HG03457 (cell line): ENCODE measurements at regions not wholly inside any gene's neighbourhood (a gene's known extent, or its start where the extent isn't known, plus 50 kb on each side); places are given as distances from the start of the nearest gene placed in this dataset.

Experiments
- ATAC-seq: cut with Tn5 transposase; IDR thresholded peaks from one replicate; pipeline ENCODE4 v1.9.1; 2021; ENCODE audit warnings: moderate number of reproducible peaks; ENCODE audit not compliant: unreplicated experiment

- ATAC-seq = no peak
Measured at GRCh38 chr10:4733150-4733842, 92.7 kb upstream of the AKR1E2 start.

DNA sequence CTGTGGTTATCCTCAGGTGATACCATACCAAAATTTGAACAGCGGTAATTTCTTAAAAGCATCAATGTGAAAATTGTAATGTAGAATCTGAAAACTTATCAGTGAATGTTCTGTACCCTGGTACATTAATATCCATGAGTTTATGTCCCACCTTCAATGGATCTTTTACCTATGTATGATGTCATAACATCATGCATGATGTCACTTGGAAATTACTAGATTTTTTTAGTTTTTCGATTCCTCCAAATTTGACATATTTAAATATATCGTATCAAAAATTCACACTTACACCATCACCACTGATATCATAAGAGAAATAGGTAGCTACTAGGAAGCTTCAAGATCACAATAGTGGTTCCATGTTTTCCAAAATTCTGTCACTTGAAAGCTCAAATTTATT, 95.0 kb upstream of the AKR1E2 start:
- ATAC-seq = no peak

- ATAC-seq = no peak
Measured at GRCh38 chr10:4725917-4726606, 99.9 kb upstream of the AKR1E2 start.

DNA sequence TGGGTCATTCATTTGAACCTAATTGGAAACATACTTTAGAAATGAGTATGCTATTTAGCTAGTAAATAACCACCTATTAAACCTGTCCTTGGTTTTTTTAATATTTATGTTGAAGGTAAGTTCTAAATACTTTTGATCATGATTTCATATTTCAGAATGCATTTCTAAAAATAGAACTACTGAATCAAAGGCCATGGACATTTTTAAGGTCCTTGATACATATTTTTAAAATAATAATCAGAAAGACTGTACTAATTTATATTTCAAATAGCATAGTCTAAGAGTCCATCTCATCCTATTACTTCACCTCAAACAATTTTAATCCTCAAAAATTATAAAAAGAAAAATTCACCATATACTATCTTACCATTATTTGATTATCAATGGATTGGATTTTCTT, 102.1 kb upstream of the AKR1E2 start:
- no peak for ATAC-seq

- ATAC-seq = no peak
Measured at GRCh38 chr10:4721999-4722753, 103.8 kb upstream of the AKR1E2 start.

DNA sequence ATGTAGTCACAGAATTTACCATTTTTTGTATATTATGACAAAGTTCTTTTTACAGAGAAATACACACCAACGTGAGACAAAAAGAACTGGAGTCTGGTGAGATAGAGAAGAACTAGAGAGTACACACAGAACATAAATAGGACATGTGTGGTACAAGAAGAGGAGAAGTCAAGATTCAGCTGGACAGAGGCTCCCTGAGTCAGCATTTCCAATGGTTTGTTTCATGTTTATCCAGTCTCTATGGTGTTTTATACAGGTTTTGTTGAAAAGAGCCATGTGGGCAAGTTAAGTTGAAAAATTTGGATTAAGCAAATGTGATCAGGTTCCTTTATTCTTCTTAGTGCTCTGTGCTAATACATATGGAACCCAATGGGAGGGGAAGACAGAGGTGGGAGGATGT, 105.5 kb upstream of the AKR1E2 start:
- no peak for ATAC-seq

DNA sequence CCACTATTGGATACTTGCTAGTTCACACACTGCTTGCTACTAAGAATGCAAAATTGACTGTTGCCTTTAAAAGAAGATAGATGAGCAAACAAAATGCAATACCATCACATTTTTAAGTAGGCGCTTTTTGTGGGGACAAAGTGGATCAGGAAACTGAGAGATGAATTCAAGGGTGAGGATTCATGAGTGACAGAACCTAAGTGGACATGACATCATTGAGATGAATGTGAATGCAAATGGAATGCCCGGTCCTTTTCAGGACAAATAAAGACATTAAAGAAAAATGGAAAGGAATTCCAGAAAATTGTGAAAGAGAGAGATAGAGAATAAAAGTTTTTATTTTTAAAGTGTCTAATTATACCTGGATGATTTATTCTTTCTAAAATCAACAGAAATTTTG, 106.3 kb upstream of the AKR1E2 start:
- ATAC-seq = no peak

DNA sequence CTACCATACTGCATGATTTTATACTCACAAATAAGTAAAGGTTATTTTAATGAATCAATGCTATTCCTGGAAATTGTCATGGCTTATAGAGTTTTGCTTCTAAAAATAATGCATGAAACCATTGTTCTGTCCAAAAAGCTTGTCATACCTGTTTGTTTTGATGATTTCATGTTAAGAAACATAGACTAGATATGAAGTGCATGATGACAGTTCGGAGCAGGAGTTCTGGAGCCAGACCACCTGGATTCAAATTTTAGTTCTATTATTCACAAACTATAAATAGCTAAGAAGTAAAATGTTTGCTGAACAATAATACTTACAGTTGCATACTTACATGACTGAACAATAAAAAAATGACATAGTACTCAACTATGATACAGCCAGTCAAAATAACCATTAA, 107.0 kb upstream of the AKR1E2 start:
- ATAC-seq = no peak

- ATAC-seq = no peak
Measured at GRCh38 chr10:4718544-4718943, 107.5 kb upstream of the AKR1E2 start.

GRCh38 chr10:4717670-4718069, 108.3 kb upstream of the AKR1E2 start:
- ATAC-seq = no peak

GRCh38 chr10:4710858-4711257, 115.1 kb upstream of the AKR1E2 start:
- no peak for ATAC-seq

DNA sequence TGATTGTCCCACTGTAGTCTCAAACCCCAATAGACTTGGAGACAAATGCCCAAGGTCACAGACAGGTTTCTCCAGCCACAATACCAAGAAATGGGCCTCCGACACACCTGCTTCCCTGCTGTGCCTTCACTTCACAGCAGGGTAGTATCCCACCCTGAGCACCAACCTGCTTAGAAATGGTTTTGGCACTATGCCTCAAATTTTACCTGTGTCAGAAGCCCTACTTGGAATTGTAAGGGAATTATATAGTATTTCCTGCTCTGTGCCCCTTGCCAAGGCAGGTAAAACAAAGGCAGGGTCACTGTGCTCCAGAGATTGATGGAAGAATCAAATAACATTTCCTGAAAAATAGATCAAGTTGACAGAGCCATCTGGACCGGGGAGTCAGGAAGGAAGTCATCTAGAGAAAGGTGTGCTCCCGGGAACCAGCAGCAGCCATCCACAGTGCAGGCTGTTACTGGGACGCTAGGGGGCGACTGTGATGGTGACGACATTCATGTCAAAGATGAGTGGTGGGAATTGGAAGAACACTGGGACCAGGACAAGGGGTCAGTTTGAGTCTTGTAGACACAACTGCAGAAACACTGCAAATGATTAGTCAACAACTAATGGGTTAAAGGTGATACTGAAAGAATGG, 117.8 kb upstream of the AKR1E2 start:
- ATAC-seq = no peak

- no peak for ATAC-seq
Measured at GRCh38 chr10:4707221-4707620, 118.8 kb upstream of the AKR1E2 start.

DNA sequence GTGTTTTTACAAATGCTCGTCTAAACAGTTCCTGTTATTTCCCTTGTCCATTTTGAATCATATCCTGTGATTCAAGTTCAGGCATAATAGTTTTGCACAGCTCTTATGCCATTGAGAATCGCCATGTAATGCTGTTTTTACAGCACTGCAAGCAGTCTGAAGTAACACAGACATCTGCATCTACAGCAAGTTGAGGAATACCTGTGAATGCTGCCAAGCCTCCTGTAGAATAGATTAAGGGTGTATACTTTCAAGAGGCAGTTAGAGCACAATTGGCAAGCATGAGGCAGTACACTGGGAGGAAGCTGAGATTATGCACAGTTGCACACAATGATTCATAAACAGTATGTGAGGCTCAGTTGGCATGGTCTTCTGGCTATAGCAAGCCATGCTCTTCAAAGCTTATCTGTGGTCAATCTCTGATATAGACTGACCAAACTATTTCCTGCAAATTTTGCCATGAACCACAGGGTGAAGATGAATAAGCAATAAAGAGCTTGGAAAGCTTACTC, 121.9 kb upstream of the AKR1E2 start:
- no peak for ATAC-seq

GRCh38 chr10:4701016-4701415, 125.0 kb upstream of the AKR1E2 start:
- no peak for ATAC-seq

GRCh38 chr10:4699950-4700730, 125.9 kb upstream of the AKR1E2 start:
- no peak for ATAC-seq

DNA sequence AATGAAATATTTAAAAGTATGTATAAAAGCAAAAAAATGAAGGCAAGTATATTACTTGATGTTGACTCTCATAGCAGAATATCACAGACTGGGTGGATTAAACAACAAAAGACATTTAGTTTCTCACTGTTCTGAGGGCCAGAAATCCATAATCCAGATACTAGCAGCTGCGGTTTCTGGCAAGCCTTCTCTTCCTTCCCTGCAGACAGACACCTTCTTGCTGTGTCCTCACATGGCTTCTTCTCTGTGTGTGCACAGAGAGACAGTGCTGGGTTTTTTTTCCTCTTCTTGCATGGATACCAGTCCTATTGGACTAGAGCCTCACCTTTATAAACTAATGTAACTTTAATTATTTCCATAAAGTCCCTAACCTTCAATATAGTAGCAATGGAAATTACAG, 127.9 kb upstream of the AKR1E2 start:
- ATAC-seq = no peak

DNA sequence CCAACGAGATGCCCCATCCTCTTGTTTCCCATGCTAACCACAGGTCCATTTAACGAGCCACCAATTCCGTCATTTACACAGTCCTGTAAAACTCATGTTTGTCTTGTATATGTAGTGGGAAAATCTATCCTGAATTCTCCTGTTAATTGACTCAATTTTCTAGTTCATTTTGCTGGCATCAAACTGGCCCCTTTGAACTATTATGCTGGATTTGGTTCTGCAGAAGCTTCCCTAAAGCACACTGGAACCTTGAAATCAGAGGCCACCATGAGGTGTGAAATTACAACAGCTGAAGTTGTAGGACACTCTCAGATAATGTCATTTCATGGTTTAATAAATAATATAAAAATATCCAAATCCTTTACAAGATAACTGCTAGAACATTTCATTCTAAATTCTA, 129.8 kb upstream of the AKR1E2 start:
- ATAC-seq = no peak

- no peak for ATAC-seq
Measured at GRCh38 chr10:4693967-4694366, 132.0 kb upstream of the AKR1E2 start.

DNA sequence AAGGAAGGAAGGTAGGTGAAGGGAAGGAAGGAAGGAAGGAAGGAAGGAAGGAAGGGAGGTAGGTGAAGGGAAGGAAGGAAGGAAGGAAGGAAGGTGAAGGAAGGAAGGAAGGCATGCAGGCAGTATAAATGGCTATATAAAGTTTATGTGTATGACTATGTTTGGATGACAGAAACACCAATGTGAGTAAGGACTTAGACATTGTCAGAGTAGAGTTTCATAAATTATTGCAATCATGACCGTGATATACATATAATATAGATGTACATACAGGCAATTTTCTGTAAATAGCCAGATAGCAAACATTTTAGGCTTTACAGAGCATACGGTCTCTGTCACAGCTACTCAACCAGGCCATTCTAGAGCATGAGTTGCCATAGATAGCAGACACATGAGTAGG, 133.8 kb upstream of the AKR1E2 start:
- no peak for ATAC-seq

DNA sequence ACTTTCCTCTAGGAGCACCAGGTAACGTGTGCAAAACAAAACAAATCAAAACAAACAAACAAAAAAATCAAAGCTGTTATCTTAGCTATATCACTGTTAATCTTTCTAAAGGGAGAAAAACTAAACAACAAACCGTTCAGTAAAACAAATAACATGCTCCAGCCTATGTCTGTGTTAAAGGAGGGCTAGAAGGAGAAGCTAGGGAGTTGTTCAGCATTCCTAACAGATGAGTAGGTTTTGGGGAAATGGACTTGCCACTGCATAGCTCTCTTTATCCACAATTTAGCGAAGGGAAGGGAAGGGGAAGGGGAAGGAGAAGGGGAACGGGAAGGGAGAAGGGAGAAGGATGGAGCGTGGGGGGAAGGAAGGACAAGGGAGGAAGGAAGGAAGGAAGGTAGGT, 134.2 kb upstream of the AKR1E2 start:
- ATAC-seq = no peak
